Muscle layer of duodenum (tissue), 2 donors: ENCODE measurements at regions not wholly inside any gene's neighbourhood (a gene's known extent, or its start where the extent isn't known, plus 50 kb on each side); places are given as distances from the start of the nearest gene placed in this dataset.

Source experiments
- H3K27ac ChIP-seq: one replicate; pipeline ENCODE4 v1.7.0; 2013; ENCODE audit warnings: mild to moderate bottlenecking, low read length
- H3K27me3 ChIP-seq: one replicate; pipeline ENCODE4 v1.7.0; 2013; ENCODE audit warnings: low read depth, mild to moderate bottlenecking, control low read depth, low read length
- H3K36me3 ChIP-seq, 2 donors: one replicate each; pipeline ENCODE4 v1.7.0; 2013; ENCODE audit warnings: low read length in 2 of 2, control low read depth in 1 of 2, mild to moderate bottlenecking in 1 of 2; ENCODE audit not compliant: insufficient read depth in 2 of 2, control insufficient read depth in 1 of 2
- H3K4me1 ChIP-seq, 2 donors: one replicate each; pipeline ENCODE4 v1.7.0; 2013; ENCODE audit warnings: low read length in 2 of 2, mild to moderate bottlenecking in 2 of 2, control low read depth in 1 of 2, moderate library complexity in 1 of 2; ENCODE audit not compliant: insufficient read depth in 2 of 2, control insufficient read depth in 1 of 2
- H3K4me3 ChIP-seq, 2 donors: one replicate each; pipeline ENCODE4 v1.7.0; 2013; ENCODE audit warnings: low read length in 2 of 2, low read depth in 1 of 2, mild to moderate bottlenecking in 1 of 2
- H3K9me3 ChIP-seq, 2 donors: one replicate each; pipeline ENCODE4 v1.7.0; 2013; ENCODE audit warnings: low read length in 2 of 2, control low read depth in 1 of 2, mild to moderate bottlenecking in 1 of 2; ENCODE audit not compliant: control insufficient read depth in 1 of 2
- donor health status: healthy.

GRCh38 chrX:36562986-36563385, 445.2 kb upstream of the FAM47C start:
- H3K27me3 ChIP-seq: no peaks in the 10 kb centered on the region
- no peaks in the 10 kb centered on the region for H3K9me3 ChIP-seq
- no peaks in the 10 kb centered on the region for H3K36me3 ChIP-seq
- no peaks in the 10 kb centered on the region for H3K4me1 ChIP-seq
- H3K27ac ChIP-seq: no peak overlapping the region
- no peak overlapping the region for H3K4me3 ChIP-seq

DNA sequence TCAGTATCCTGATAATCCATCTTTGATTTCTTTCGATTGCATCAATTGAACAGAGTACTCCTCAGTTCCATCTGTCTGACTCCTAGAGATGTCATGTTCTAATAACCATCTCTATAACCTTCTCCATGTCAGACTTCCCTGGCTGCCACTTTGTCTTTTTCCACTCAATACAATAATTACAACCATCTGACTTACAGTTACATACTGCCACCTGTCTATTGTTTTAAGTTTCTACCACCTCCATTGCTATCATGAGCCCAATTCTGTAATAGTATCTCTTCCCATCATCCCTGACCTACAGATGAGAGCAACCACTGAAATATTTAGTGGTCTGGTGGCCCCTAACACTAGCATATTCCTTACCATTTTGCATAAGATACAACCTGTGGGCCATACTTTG, 439.2 kb upstream of the FAM47C start:
- Histone ChIP-seq H3K9me3 (no peaks in the 10 kb centered on the region), H3K36me3 (no peaks in the 10 kb centered on the region), H3K4me1 (no peaks in the 10 kb centered on the region), H3K27ac (no peak overlapping the region), H3K4me3 (no peak overlapping the region), H3K27me3 (no peaks in the 10 kb centered on the region)

- Histone ChIP-seq H3K27me3 (no peaks in the 10 kb centered on the region), H3K27ac (no peak overlapping the region), H3K4me1 (no peaks in the 10 kb centered on the region), H3K9me3 (no peaks in the 10 kb centered on the region), H3K4me3 (no peak overlapping the region), H3K36me3 (no peaks in the 10 kb centered on the region)
Observed at GRCh38 chrX:36573720-36574119, 434.4 kb upstream of the FAM47C start.

- H3K4me3 ChIP-seq: no peak overlapping the region
- no peaks in the 10 kb centered on the region for H3K36me3 ChIP-seq
- no peaks in the 10 kb centered on the region for H3K4me1 ChIP-seq
- no peaks in the 10 kb centered on the region for H3K9me3 ChIP-seq
- no peaks in the 10 kb centered on the region for H3K27me3 ChIP-seq
- no peak overlapping the region for H3K27ac ChIP-seq
Observed at GRCh38 chrX:36575670-36576069, 432.5 kb upstream of the FAM47C start.

DNA sequence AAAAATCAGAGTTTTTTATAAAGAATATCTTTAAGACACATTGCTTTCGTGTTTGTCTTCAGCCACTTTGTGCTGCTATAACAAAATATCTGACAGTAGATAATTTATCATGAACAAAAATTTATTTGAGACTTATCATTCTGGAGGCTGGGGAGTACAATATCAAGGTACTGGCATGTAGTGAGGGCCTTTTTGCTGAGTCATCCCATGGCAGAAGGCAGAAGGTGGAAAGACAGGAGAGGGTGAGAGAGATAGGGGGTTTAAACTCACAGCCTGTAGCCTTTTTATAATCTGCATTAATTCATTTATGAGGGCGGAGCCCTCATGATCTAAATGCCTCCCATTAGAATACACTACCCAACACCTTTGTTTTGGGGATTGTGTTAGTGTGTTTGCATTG, 431.2 kb upstream of the FAM47C start:
- Histone ChIP-seq H3K27me3 (no peaks in the 10 kb centered on the region), H3K4me3 (no peak overlapping the region), H3K4me1 (no peaks in the 10 kb centered on the region), H3K27ac (no peak overlapping the region), H3K36me3 (no peaks in the 10 kb centered on the region), H3K9me3 (no peaks in the 10 kb centered on the region)

- H3K4me3 ChIP-seq: no peak overlapping the region
- no peak overlapping the region for H3K27ac ChIP-seq
- H3K36me3 ChIP-seq: no peaks in the 10 kb centered on the region
- H3K9me3 ChIP-seq: no peaks in the 10 kb centered on the region
- no peaks in the 10 kb centered on the region for H3K4me1 ChIP-seq
- H3K27me3 ChIP-seq: no peaks in the 10 kb centered on the region
Observed at GRCh38 chrX:36581030-36581429, 427.1 kb upstream of the FAM47C start.

- no peaks in the 10 kb centered on the region for H3K4me1 ChIP-seq
Observed at GRCh38 chrX:36583674-36584073, 424.5 kb upstream of the FAM47C start.

DNA sequence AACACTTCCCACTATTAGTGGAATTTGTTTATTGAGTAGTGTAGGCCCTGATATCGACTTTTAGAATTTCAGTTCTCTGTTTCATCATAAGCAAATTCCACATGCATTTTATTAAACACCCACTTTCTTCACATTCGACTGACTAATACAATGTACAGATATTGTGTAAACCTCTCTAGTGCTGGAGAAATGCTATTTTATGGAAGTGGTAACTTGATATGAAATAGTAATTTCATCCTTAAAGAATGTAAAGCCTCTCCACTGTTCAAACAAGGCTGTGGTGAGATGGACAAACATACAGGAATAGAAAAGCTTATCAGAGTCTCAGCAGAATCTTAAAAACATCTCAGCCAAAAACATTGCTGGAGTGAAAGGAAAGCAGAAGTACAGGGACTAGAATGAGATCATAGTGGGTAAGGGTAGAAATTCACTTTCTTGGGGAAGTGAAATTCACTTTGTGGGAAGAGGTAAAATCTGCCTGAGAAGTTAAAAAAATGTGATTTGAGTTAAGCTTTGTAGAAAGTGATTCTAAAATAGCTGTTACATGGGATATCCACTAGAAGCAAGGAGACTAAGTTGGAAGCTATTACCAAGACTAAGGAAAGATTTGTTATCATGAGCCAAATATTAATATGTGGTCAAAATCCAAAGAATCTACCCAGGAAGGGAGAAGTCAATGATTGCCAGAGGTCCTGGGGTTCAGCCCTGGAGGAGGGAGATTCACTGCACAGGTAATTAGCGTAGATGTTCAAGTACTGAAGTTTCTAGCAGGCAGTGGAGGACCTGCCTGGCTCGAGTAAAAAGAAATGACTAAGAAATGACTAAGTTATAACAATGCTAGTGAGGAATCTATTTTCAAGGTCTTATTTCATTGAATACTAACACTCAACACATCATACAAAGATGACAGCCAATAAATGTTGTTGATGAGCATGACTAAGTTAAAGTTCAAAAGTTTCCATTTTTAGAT, 398.3 kb upstream of the FAM47C start:
- H3K27me3 ChIP-seq: no peaks in the 10 kb centered on the region
- H3K4me3 ChIP-seq: no peak overlapping the region
- H3K9me3 ChIP-seq: no peaks in the 10 kb centered on the region
- H3K4me1 ChIP-seq: no peaks in the 10 kb centered on the region
- H3K27ac ChIP-seq: no peak overlapping the region
- no peaks in the 10 kb centered on the region for H3K36me3 ChIP-seq

More at GRCh38 chrX:36583674-36584073, 424.5 kb upstream of the FAM47C start:
- Histone ChIP-seq H3K27ac (no peak overlapping the region), H3K9me3 (no peaks in the 10 kb centered on the region), H3K4me3 (no peak overlapping the region), H3K36me3 (no peaks in the 10 kb centered on the region), H3K27me3 (no peaks in the 10 kb centered on the region)

DNA sequence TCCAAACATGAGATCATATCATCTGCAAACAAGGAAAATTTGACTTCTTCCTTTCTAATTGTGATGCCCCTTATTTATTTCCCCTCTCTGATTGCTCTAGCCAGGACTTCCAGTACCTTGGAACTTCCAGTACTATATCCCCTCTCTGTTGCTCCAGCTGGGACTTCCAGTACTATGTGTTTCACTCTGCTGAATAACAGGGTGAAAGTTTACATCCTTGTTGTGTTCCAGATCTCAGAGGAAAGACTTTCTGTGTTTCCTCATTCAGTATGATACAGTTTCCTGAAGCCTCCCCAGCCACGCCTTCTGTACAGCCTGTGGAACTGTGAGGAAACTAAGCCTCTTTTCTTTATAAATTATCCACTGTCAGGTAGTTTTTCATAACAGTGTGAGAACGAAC, 381.3 kb upstream of the FAM47C start:
- Histone ChIP-seq H3K4me1 (no peaks in the 10 kb centered on the region), H3K9me3 (no peaks in the 10 kb centered on the region), H3K27ac (no peak overlapping the region), H3K36me3 (no peaks in the 10 kb centered on the region), H3K4me3 (no peak overlapping the region), H3K27me3 (no peaks in the 10 kb centered on the region)

DNA sequence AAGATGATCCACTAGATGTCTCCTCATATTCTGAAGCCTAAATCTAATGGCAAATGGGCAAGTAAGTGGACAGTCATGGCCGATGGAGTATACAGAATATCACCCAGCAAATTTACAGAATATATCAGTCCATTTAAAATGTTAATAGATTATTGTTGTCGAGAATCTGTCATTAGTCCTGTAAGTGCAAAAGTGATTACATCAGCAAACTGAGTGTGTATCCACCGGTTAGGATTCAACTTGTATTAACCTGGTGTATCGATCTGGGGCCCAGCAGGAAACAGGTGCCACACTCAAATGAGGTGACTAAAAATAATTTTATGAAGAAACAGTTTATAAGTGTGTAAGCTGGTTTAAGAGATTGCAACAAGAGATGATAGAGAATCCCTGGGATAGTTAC, 367.9 kb upstream of the FAM47C start:
- no peaks in the 10 kb centered on the region for H3K36me3 ChIP-seq
- H3K27me3 ChIP-seq: no peaks in the 10 kb centered on the region
- no peak overlapping the region for H3K4me3 ChIP-seq
- no peaks in the 10 kb centered on the region for H3K4me1 ChIP-seq
- H3K9me3 ChIP-seq: no peaks in the 10 kb centered on the region
- H3K27ac ChIP-seq: no peak overlapping the region

DNA sequence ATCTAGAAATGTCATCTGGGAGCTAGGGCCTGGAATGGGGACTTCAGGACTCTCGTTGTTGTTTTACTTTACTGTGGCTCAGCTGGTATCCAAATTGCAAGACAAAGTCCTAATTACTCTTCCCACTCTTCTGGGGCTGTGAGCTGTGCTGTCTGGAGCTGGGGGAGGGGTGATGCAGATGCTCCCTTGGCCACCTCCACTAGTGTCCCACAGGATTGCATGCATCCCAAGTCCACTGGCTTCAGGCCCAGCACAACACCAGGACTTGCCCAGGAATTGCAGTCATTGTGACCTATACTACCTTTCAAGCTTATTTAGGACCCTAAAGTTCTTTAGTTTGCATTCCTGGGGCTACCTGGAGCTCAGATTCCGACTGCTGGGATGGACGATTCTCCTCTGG, 366.1 kb upstream of the FAM47C start:
- Histone ChIP-seq H3K27me3 (no peaks in the 10 kb centered on the region), H3K4me1 (no peaks in the 10 kb centered on the region)

GRCh38 chrX:36650622-36651021, 357.5 kb upstream of the FAM47C start:
- no peaks in the 10 kb centered on the region for H3K9me3 ChIP-seq
- no peak overlapping the region for H3K4me3 ChIP-seq
- no peaks in the 10 kb centered on the region for H3K4me1 ChIP-seq
- no peaks in the 10 kb centered on the region for H3K27me3 ChIP-seq
- H3K36me3 ChIP-seq: no peaks in the 10 kb centered on the region
- no peak overlapping the region for H3K27ac ChIP-seq

More for the DNA sequence above, 366.1 kb upstream of the FAM47C start:
- Histone ChIP-seq H3K4me3 (no peak overlapping the region), H3K36me3 (no peaks in the 10 kb centered on the region), H3K27ac (no peak overlapping the region), H3K9me3 (no peaks in the 10 kb centered on the region)
